Hepatocyte (in vitro differentiated cells): ENCODE measurements at regions not wholly inside any gene's neighbourhood (a gene's known extent, or its start where the extent isn't known, plus 50 kb on each side); places are given as distances from the start of the nearest gene placed in this dataset.

ENCODE experiments used
- EZH2 ChIP-seq: fragments of 200-600 bp; sonication (generic); IDR thresholded peaks from 2 replicates; pipeline ENCODE4 v1.6.1; 2016; ENCODE audit warnings: antibody characterized with exemption, mild to moderate bottlenecking, borderline replicate concordance
- TF ChIP-seq, protein P1 (sequence below): fragments of 200-600 bp; sonication (generic); IDR thresholded peaks from 2 replicates; pipeline ENCODE4 v1.5.1; 2016; ENCODE audit warnings: antibody characterized with exemption, mild to moderate bottlenecking; ENCODE audit not compliant: poor library complexity

DNA sequence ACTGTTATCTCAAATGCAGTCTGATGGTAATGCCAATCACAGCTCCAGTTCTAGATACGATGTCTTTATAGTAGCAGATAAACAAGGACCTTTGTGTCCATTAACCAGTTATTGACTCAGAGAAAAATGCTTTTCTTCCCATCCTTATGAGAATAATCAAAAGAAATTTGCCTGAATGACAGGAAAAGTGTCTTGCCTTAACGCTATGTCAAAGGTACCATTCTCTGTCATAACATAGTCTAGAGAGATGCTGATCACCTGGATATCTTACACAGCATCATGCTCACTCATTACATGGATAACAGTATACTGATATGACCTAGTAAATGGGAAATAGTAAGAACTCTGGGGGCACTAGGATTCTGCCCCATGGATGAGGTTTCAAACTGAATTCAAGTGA lies 151.7 kb upstream of the NEGR1 start:
- TF ChIP-seq, protein P1, sequence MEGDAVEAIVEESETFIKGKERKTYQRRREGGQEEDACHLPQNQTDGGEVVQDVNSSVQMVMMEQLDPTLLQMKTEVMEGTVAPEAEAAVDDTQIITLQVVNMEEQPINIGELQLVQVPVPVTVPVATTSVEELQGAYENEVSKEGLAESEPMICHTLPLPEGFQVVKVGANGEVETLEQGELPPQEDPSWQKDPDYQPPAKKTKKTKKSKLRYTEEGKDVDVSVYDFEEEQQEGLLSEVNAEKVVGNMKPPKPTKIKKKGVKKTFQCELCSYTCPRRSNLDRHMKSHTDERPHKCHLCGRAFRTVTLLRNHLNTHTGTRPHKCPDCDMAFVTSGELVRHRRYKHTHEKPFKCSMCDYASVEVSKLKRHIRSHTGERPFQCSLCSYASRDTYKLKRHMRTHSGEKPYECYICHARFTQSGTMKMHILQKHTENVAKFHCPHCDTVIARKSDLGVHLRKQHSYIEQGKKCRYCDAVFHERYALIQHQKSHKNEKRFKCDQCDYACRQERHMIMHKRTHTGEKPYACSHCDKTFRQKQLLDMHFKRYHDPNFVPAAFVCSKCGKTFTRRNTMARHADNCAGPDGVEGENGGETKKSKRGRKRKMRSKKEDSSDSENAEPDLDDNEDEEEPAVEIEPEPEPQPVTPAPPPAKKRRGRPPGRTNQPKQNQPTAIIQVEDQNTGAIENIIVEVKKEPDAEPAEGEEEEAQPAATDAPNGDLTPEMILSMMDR: no peak
- TF ChIP-seq EZH2: no peak
